Liver (tissue), 8 donors: ENCODE measurements at regions not wholly inside any gene's neighbourhood (a gene's known extent, or its start where the extent isn't known, plus 50 kb on each side); places are given as distances from the start of the nearest gene placed in this dataset.

Experiments used
- DNase-seq: peaks from one replicate; pipeline ENCODE4 v3.0.0-alpha.2; 2017; ENCODE audit warnings: low spot score
- H3K27ac ChIP-seq, 2 donors: one replicate each; pipeline ENCODE4 v1.7.0; 2013; ENCODE audit warnings: inconsistent platforms in 2 of 2, low read length in 2 of 2, control low read depth in 1 of 2, low read depth in 1 of 2, mild to moderate bottlenecking in 1 of 2
- H3K27me3 ChIP-seq, 4 donors: one replicate each; pipeline versions ENCODE4 v1.6.1 to v1.7.0; 2013; ENCODE audit warnings: low read length in 3 of 4, inconsistent platforms in 1 of 4, mild to moderate bottlenecking in 1 of 4, moderate library complexity in 1 of 4; ENCODE audit not compliant: control insufficient read depth in 4 of 4, insufficient read depth in 4 of 4
- H3K36me3 ChIP-seq, 4 donors: one replicate each; pipeline versions ENCODE4 v1.6.1 to v1.7.0; 2013; ENCODE audit warnings: low read length in 3 of 4, mild to moderate bottlenecking in 3 of 4, low read depth in 1 of 4, moderate library complexity in 1 of 4; ENCODE audit not compliant: control insufficient read depth in 4 of 4, insufficient read depth in 3 of 4
- H3K4me1 ChIP-seq, 4 donors: one replicate each; pipeline versions ENCODE4 v1.6.1 to v1.7.0; 2013; ENCODE audit warnings: low read length in 3 of 4, mild to moderate bottlenecking in 3 of 4, moderate library complexity in 1 of 4; ENCODE audit not compliant: control insufficient read depth in 4 of 4, insufficient read depth in 4 of 4
- H3K4me3 ChIP-seq, 3 donors: one replicate each; pipeline versions ENCODE4 v1.6.1 to v1.7.0; 2013; ENCODE audit warnings: low read length in 3 of 3, control low read depth in 1 of 3, low read depth in 1 of 3, mild to moderate bottlenecking in 1 of 3
- H3K9ac ChIP-seq, 2 donors: one replicate each; pipeline ENCODE4 v1.7.0; 2013; ENCODE audit warnings: low read length in 2 of 2, mild to moderate bottlenecking in 2 of 2, moderate library complexity in 2 of 2, control low read depth in 1 of 2, low read depth in 1 of 2
- H3K9me3 ChIP-seq, 4 donors: one replicate each; pipeline versions ENCODE4 v1.6.1 to v1.7.0; 2013; ENCODE audit warnings: low read length in 3 of 4; ENCODE audit not compliant: control insufficient read depth in 4 of 4
- EGR1 ChIP-seq, 2 donors: IDR thresholded peaks; 2 replicates each; pipeline ENCODE4 v1.6.1; 2016 to 2018; ENCODE audit warnings: antibody characterized with exemption in 2 of 2, low read depth in 2 of 2
- FOXA1 ChIP-seq: IDR thresholded peaks from 2 replicates; pipeline ENCODE4 v1.6.1; 2016; ENCODE audit warnings: antibody characterized with exemption
- FOXA2 ChIP-seq: IDR thresholded peaks from 2 replicates; pipeline ENCODE4 v1.6.1; 2016; ENCODE audit warnings: antibody characterized with exemption
- GABPA ChIP-seq, 2 donors: IDR thresholded peaks in 1 of 2; conservative IDR thresholded peaks in 1 of 2; 2 replicates each; pipeline ENCODE4 v1.6.1; 2016; ENCODE audit warnings: antibody characterized with exemption in 2 of 2, mild to moderate bottlenecking in 1 of 2, moderate library complexity in 1 of 2
- HNF4G ChIP-seq: IDR thresholded peaks from 2 replicates; pipeline ENCODE4 v1.6.1; 2016; ENCODE audit warnings: antibody characterized with exemption
- NR2F2 ChIP-seq: IDR thresholded peaks from 2 replicates; pipeline ENCODE4 v1.6.1; 2016; ENCODE audit warnings: antibody characterized with exemption
- RAD21 ChIP-seq, 2 donors: IDR thresholded peaks; 2 replicates each; pipeline ENCODE4 v1.6.1; 2016; ENCODE audit warnings: antibody characterized with exemption in 2 of 2, mild to moderate bottlenecking in 2 of 2
- RXRA ChIP-seq, 2 donors: IDR thresholded peaks; 2 replicates each; pipeline ENCODE4 v1.6.1; 2017 to 2018; ENCODE audit warnings: antibody characterized with exemption in 2 of 2, mild to moderate bottlenecking in 1 of 2
- SP1 ChIP-seq: IDR thresholded peaks from 2 replicates; pipeline ENCODE4 v1.6.1; 2018; ENCODE audit warnings: antibody characterized with exemption, mild to moderate bottlenecking
- YY1 ChIP-seq: IDR thresholded peaks from 2 replicates; pipeline ENCODE4 v1.6.1; 2016; ENCODE audit warnings: antibody characterized with exemption, mild to moderate bottlenecking
- WGBS: extraction: QIAGEN DNeasy Blood & Tissue Kit; methylation state at CpG from one replicate; pipeline ENCODE4 v1.1.7; 2013; 5-methylcytosine and 5-hydroxymethylcytosine counted together
- TF ChIP-seq, protein P1 (sequence below): fragments of 150-350 bp; IDR thresholded peaks from 2 replicates; pipeline ENCODE4 v1.5.1; 2017; ENCODE audit warnings: improper control_type of control experiment, low read depth, low read length; ENCODE audit not compliant: missing input control
- TF ChIP-seq, protein P2 (sequence below): IDR thresholded peaks from 2 replicates; pipeline ENCODE4 v1.6.1; 2016; ENCODE audit warnings: antibody characterized with exemption
- TF ChIP-seq, protein P3 (sequence below): IDR thresholded peaks from 2 replicates; pipeline ENCODE4 v1.6.1; 2016; ENCODE audit warnings: antibody characterized with exemption
- TF ChIP-seq, protein P4 (sequence below): IDR thresholded peaks from 2 replicates; pipeline ENCODE4 v1.6.1; 2016; ENCODE audit warnings: antibody characterized with exemption, mild to moderate bottlenecking
- TF ChIP-seq, protein P5 (sequence below): IDR thresholded peaks from 2 replicates; pipeline ENCODE4 v1.6.1; 2016; ENCODE audit warnings: antibody characterized with exemption
- donor health status: healthy.
- donor health status: healthy.
- donor health status: healthy.
- donor health status: healthy.
- donor health status: healthy.

DNA sequence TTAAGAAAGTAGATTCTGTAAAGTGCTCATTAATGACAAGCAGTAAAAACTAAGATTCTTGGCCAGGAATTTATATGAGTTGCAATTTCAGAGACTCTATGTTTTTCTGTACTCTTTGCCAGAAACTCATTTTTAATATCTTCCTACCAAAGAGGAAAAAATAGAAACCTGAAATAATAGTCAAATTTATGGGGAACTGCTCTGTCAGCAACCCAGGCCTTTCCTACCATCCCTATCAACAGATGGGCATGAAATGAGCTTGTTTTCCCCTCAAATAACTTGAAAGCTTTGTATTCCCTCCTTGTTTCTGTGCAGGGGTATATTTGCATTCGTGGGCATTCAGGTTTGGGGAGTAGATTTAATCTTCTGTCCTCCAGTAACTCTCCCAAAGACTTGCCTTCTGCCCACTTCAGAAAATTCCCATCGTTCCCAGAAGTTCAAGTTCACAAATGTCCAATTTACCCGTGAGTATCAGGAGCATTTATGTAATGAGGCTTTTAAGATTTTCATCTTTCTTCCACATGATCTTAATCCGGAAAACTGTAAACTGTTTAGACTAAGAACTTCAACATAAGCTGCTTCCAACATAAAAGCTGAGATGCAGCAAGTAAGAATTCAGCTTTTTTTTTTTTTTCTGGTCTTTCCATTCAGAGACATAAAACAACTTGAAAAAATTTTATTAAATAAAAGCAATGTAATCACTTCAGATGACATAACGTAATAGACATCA is 363.1 kb downstream of the EFNB2 start:
- Histone ChIP-seq H3K36me3 (no peaks in the 10 kb centered on the region), H3K27me3 (peaks cover 0 to 5% (median 1%) of the 10 kb centered on the region in 4 donors), H3K9me3 (peaks cover 0 to 2% (median 0%) of the 10 kb centered on the region in 4 donors), H3K4me3 (no peak overlapping the region), H3K9ac (no peak overlapping the region), H3K4me1 (no peaks in the 10 kb centered on the region), H3K27ac (no peak overlapping the region)
- whole genome bisulfite sequencing, result 65% methylated on average over 5 of the region's 5 CpGs
- DNase-seq, result no peak
- TF ChIP-seq YY1 (no peak), FOXA2 (no peak), NR2F2 (no peak), GABPA (IDR thresholded peaks at IDR 0.05 in 1 of 2, conservative IDR thresholded peaks at IDR 0.05 in 1 of 2) (no peak), SP1 (no peak)
- TF ChIP-seq, protein P1, sequence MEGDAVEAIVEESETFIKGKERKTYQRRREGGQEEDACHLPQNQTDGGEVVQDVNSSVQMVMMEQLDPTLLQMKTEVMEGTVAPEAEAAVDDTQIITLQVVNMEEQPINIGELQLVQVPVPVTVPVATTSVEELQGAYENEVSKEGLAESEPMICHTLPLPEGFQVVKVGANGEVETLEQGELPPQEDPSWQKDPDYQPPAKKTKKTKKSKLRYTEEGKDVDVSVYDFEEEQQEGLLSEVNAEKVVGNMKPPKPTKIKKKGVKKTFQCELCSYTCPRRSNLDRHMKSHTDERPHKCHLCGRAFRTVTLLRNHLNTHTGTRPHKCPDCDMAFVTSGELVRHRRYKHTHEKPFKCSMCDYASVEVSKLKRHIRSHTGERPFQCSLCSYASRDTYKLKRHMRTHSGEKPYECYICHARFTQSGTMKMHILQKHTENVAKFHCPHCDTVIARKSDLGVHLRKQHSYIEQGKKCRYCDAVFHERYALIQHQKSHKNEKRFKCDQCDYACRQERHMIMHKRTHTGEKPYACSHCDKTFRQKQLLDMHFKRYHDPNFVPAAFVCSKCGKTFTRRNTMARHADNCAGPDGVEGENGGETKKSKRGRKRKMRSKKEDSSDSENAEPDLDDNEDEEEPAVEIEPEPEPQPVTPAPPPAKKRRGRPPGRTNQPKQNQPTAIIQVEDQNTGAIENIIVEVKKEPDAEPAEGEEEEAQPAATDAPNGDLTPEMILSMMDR, result no peak

DNA sequence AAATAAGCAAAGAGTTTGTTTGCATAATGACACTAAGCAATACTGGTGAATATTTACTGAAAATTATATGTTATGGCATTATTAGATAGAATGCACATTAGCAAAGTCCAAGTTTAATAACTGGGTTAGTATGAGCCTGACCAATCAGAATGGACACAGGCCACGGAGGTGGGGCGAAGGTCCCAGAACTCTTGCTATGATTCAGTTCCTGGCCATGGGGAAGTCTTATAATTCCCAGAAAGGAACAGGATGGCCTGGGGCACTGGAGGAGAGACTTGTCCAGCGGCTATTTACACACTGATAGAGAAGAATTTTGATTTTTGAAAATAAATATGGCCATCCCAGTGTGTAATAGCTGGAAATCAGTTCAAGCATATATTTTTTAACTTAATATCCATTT is 372.0 kb downstream of the EFNB2 start:
- Histone ChIP-seq H3K9ac (no peak overlapping the region), H3K9me3 (peaks cover 0 to 2% (median 0%) of the 10 kb centered on the region in 4 donors), H3K27ac (no peak overlapping the region), H3K4me1 (peaks cover 0 to 1% (median 0%) of the 10 kb centered on the region in 4 donors), H3K36me3 (no peaks in the 10 kb centered on the region), H3K4me3 (no peak overlapping the region), H3K27me3 (no peaks in the 10 kb centered on the region)
- DNase-seq, result no peak
- TF ChIP-seq, protein P2, sequence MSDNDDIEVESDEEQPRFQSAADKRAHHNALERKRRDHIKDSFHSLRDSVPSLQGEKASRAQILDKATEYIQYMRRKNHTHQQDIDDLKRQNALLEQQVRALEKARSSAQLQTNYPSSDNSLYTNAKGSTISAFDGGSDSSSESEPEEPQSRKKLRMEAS, result no peak
- TF ChIP-seq YY1 (no peak), FOXA1 (no peak), EGR1 (IDR thresholded peaks at IDR 0.05; ENCODE audit: low read depth in 2 of 2) (no peak)
- TF ChIP-seq, protein P3, sequence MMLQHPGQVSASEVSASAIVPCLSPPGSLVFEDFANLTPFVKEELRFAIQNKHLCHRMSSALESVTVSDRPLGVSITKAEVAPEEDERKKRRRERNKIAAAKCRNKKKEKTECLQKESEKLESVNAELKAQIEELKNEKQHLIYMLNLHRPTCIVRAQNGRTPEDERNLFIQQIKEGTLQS, result no peak
- TF ChIP-seq, protein P4, sequence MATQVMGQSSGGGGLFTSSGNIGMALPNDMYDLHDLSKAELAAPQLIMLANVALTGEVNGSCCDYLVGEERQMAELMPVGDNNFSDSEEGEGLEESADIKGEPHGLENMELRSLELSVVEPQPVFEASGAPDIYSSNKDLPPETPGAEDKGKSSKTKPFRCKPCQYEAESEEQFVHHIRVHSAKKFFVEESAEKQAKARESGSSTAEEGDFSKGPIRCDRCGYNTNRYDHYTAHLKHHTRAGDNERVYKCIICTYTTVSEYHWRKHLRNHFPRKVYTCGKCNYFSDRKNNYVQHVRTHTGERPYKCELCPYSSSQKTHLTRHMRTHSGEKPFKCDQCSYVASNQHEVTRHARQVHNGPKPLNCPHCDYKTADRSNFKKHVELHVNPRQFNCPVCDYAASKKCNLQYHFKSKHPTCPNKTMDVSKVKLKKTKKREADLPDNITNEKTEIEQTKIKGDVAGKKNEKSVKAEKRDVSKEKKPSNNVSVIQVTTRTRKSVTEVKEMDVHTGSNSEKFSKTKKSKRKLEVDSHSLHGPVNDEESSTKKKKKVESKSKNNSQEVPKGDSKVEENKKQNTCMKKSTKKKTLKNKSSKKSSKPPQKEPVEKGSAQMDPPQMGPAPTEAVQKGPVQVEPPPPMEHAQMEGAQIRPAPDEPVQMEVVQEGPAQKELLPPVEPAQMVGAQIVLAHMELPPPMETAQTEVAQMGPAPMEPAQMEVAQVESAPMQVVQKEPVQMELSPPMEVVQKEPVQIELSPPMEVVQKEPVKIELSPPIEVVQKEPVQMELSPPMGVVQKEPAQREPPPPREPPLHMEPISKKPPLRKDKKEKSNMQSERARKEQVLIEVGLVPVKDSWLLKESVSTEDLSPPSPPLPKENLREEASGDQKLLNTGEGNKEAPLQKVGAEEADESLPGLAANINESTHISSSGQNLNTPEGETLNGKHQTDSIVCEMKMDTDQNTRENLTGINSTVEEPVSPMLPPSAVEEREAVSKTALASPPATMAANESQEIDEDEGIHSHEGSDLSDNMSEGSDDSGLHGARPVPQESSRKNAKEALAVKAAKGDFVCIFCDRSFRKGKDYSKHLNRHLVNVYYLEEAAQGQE, result no peak
- 85% methylated on average over 3 of the region's 3 CpGs for WGBS

DNA sequence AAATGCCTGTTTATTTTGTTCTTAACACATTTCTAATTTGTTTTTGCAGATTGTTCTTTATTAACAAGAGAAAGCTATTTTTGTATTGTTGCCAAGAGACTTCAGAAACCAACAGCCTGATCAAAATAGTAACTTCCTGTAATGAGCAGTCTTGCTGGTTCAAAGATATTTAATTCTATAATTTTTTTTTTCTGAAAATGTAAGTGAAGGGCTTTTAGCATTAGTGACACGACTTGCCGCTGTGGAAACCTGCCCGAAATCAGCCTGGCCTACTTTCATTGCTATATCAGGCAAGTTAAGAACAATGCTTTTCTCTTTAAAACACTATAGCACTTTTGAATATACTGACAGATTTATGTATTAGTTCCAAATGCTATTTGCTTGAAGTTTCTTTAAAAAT is 374.3 kb downstream of the EFNB2 start:
- H3K27ac ChIP-seq, result no peak overlapping the region
- H3K9me3 ChIP-seq, result no peaks in the 10 kb centered on the region
- no peak overlapping the region for H3K4me3 ChIP-seq
- no peak for DNase-seq
- H3K9ac ChIP-seq, result no peak overlapping the region
- no peaks in the 10 kb centered on the region for H3K36me3 ChIP-seq
- peaks cover 0 to 1% (median 0%) of the 10 kb centered on the region in 4 donors for H3K4me1 ChIP-seq
- H3K27me3 ChIP-seq, result peaks cover 0 to 3% (median 0%) of the 10 kb centered on the region in 4 donors
- 71% methylated on average over 3 of the region's 3 CpGs for WGBS
- no peak for TF ChIP-seq NR2F2
- TF ChIP-seq RAD21 (IDR thresholded peaks at IDR 0.05), result no peak
- TF ChIP-seq, protein P3, result no peak
- no peak for TF ChIP-seq HNF4G
- TF ChIP-seq RXRA (IDR thresholded peaks at IDR 0.05), result no peak
- TF ChIP-seq, protein P5, sequence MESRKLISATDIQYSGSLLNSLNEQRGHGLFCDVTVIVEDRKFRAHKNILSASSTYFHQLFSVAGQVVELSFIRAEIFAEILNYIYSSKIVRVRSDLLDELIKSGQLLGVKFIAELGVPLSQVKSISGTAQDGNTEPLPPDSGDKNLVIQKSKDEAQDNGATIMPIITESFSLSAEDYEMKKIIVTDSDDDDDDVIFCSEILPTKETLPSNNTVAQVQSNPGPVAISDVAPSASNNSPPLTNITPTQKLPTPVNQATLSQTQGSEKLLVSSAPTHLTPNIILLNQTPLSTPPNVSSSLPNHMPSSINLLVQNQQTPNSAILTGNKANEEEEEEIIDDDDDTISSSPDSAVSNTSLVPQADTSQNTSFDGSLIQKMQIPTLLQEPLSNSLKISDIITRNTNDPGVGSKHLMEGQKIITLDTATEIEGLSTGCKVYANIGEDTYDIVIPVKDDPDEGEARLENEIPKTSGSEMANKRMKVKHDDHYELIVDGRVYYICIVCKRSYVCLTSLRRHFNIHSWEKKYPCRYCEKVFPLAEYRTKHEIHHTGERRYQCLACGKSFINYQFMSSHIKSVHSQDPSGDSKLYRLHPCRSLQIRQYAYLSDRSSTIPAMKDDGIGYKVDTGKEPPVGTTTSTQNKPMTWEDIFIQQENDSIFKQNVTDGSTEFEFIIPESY, result no peak
- TF ChIP-seq, protein P4, result no peak
- TF ChIP-seq YY1, result no peak
